HepG2 (cell line): ENCODE measurements at regions not wholly inside any gene's neighbourhood (a gene's known extent, or its start where the extent isn't known, plus 50 kb on each side); places are given as distances from the start of the nearest gene placed in this dataset.

ENCODE experiments used
- ATAC-seq: fragments of 200-7000 bp; cut with Tn5 transposase; 3 replicates; pipeline ENCODE4 v1.9.1; 2020; ENCODE audit warnings: mild to moderate bottlenecking, moderate library complexity
- BruUV-seq: library from RNA; stranded (reverse); fragments of 400-500 nt; replicated peaks from 2 replicates; lab custom pipeline; 2021; lab: Mats Ljungman, UMichigan
- CTCF ChIA-PET: fragments of 300-600 bp; formaldehyde crosslinking; extraction: SDS; loops from one replicate; lab custom pipeline; 2021; ENCODE audit warnings: low total read pairs, inconsistent platforms, low intra/inter-chr PET ratio; lab: Yijun Ruan, JAX
- POLR2A ChIA-PET: fragments of 350-600 bp; sonication (Branson Sonifier 250); formaldehyde crosslinking; loops from one replicate; lab custom pipeline; 2020; ENCODE audit warnings: antibody characterized with exemption, inconsistent platforms; lab: Yijun Ruan, JAX
- DNase-seq: peaks from one replicate; pipeline ENCODE4 v3.0.0-alpha.2; 2015; ENCODE audit warnings: low spot score
- FAIRE-seq: peaks from 3 replicates; lab custom pipeline; 2011; peaks lifted over from hg19 to GRCh38; lab: Jason Lieb, UNC
- H2AFZ ChIP-seq: one replicate; pipeline ENCODE4 v1.6.1; 2011; ENCODE audit warnings: low read length, inconsistent platforms
- H3K27ac ChIP-seq: fragments of 300-600 bp; 3 replicates; pipeline ENCODE4 v1.8.0; 2011; ENCODE audit warnings: mixed run types, mild to moderate bottlenecking, mixed read lengths, low read length, inconsistent platforms; ENCODE audit not compliant: insufficient read depth; ENCODE audit errors: extremely low read length
- H3K27me3 ChIP-seq, 2 experiments: fragments of 200-600 bp in 1 of 2; 2 replicates in 1 of 2; 3 replicates in 1 of 2; pipeline versions ENCODE4 v1.6.0 to v1.8.0; 2011; ENCODE audit warnings: low read length in 2 of 2, mild to moderate bottlenecking in 2 of 2, moderate library complexity in 2 of 2, inconsistent platforms in 1 of 2; ENCODE audit not compliant: insufficient read depth in 2 of 2, control insufficient read depth in 1 of 2
- H3K36me3 ChIP-seq, 2 experiments: fragments of 200-600 bp in 1 of 2; replicated peaks in 1 of 2; 2 replicates in 1 of 2; 3 replicates in 1 of 2; pipeline versions ENCODE4 v1.5.1 to v1.8.0; 2011; ENCODE audit warnings: low read length in 2 of 2, inconsistent platforms in 1 of 2; ENCODE audit not compliant: insufficient read depth in 2 of 2, control insufficient read depth in 1 of 2
- H3K4me1 ChIP-seq: 2 replicates; pipeline ENCODE4 v1.5.1; 2012; ENCODE audit warnings: low read length, inconsistent platforms; ENCODE audit not compliant: insufficient read depth
- H3K4me2 ChIP-seq: 2 replicates; pipeline ENCODE4 v1.6.0; 2011; ENCODE audit warnings: low read depth, low read length, inconsistent platforms
- H3K4me3 ChIP-seq, 3 experiments: fragments of 200-600 bp in 1 of 3; sonication (generic), shearing (Covaris generic) in 1 of 3; replicated peaks in 1 of 3; 2 replicates each; pipeline ENCODE4 v1.5.1; 2011 to 2016; ENCODE audit warnings: low read length in 3 of 3, inconsistent platforms in 2 of 3, low read depth in 2 of 3, mild to moderate bottlenecking in 2 of 3, control low read depth in 1 of 3, mixed read lengths in 1 of 3; ENCODE audit not compliant: insufficient read depth in 1 of 3
- H3K79me2 ChIP-seq: one replicate; pipeline ENCODE4 v1.6.1; 2011; ENCODE audit warnings: low read length, inconsistent platforms; ENCODE audit not compliant: insufficient read depth
- H3K9ac ChIP-seq: 2 replicates; pipeline ENCODE4 v1.6.0; 2011; ENCODE audit warnings: mild to moderate bottlenecking, low read depth, low read length, inconsistent platforms; ENCODE audit not compliant: insufficient read depth
- H3K9me3 ChIP-seq: 2 replicates; pipeline ENCODE4 v1.5.1; 2012; ENCODE audit warnings: mild to moderate bottlenecking, low read length
- H4K20me1 ChIP-seq: 2 replicates; pipeline ENCODE4 v1.6.0; 2011; ENCODE audit warnings: inconsistent platforms, mild to moderate bottlenecking, low read length, moderate library complexity; ENCODE audit not compliant: insufficient read depth
- GMEB1 ChIP-seq: sonication (generic); formaldehyde crosslinking; IDR thresholded peaks from 2 replicates; pipeline ENCODE4 v1.5.1; 2020; ENCODE audit warnings: missing genetic modification reagents, mild to moderate bottlenecking, borderline replicate concordance
- GMEB2 ChIP-seq: IDR thresholded peaks from 2 replicates; pipeline ENCODE4 v1.6.1; 2016; ENCODE audit warnings: missing biosample characterization, missing genetic modification reagents, low read depth
- HNF1B ChIP-seq: sonication (generic); formaldehyde crosslinking; IDR thresholded peaks from 2 replicates; pipeline ENCODE4 v1.5.1; 2020; ENCODE audit warnings: mild to moderate bottlenecking, moderate library complexity, missing genetic modification reagents
- KDM6A ChIP-seq: IDR thresholded peaks from 2 replicates; pipeline ENCODE4 v1.6.1; 2016; ENCODE audit warnings: low read depth
- NCOR1 ChIP-seq: fragments of 200-600 bp; sonication (generic); IDR thresholded peaks from 2 replicates; pipeline ENCODE4 v1.7.0; 2017; ENCODE audit warnings: antibody characterized with exemption, low read length, borderline replicate concordance
- SNAI1 ChIP-seq: sonication (generic); formaldehyde crosslinking; IDR thresholded peaks from 2 replicates; pipeline ENCODE4 v1.5.0; 2020; ENCODE audit warnings: mild to moderate bottlenecking, missing genetic modification reagents, borderline replicate concordance
- THRA ChIP-seq: sonication (generic); formaldehyde crosslinking; IDR thresholded peaks from 2 replicates; pipeline ENCODE4 v1.4.0; 2020; ENCODE audit warnings: missing genetic modification reagents, borderline replicate concordance
- ZMAT5 ChIP-seq: sonication (generic); formaldehyde crosslinking; IDR thresholded peaks from 2 replicates; pipeline ENCODE4 v1.5.0; 2020; ENCODE audit warnings: mild to moderate bottlenecking, low read depth, missing genetic modification reagents, borderline replicate concordance
- ZNF337 ChIP-seq: sonication (generic); formaldehyde crosslinking; IDR thresholded peaks from 2 replicates; pipeline ENCODE4 v1.5.1; 2020; ENCODE audit warnings: missing genetic modification reagents, low read depth, mild to moderate bottlenecking, borderline replicate concordance
- ZNF33A ChIP-seq: sonication (generic); formaldehyde crosslinking; IDR thresholded peaks from 2 replicates; pipeline ENCODE4 v1.5.1; 2020; ENCODE audit warnings: missing genetic modification reagents, mild to moderate bottlenecking, moderate library complexity, borderline replicate concordance
- ZNF646 ChIP-seq: sonication (generic); formaldehyde crosslinking; IDR thresholded peaks from 2 replicates; pipeline ENCODE4 v1.9.0; 2021; ENCODE audit warnings: mild to moderate bottlenecking, missing genetic modification reagents
- WGBS: methylation state at CpG from one replicate; pipeline ENCODE4 v1.1.6; 2017; ENCODE audit warnings: low lambda C conversion rate; 5-methylcytosine and 5-hydroxymethylcytosine counted together
- in situ Hi-C: cut with HindIII; loops from 2 replicates; pipeline ENCODE4 v1.10.0; 2017; ENCODE audit warnings: low pct_unique_long_range_greater_than_20kb; ENCODE audit not compliant: extremely low pct_ligation_motif_present
- intact Hi-C: fragments of 100-400 bp; cut with micrococcal nuclease; formaldehyde crosslinking; loops from one replicate; pipeline ENCODE4 v1.10.0; 2022; ENCODE audit not compliant: unreplicated experiment

- ATAC-seq (no peak), DNase-seq (no peak), FAIRE-seq (no peak)
- H3K36me3 ChIP-seq: no peaks in the 10 kb centered on the region
- no peak overlapping the region for H3K9ac ChIP-seq
- H3K4me3 ChIP-seq: no peak overlapping the region
- no TSS peak for BruUV-seq
- no peak overlapping the region for H3K4me2 ChIP-seq
- CTCF ChIA-PET: no interaction called here
- 50% methylated on average over 2 of the region's 2 CpGs for WGBS
- no peaks in the 10 kb centered on the region for H3K79me2 ChIP-seq
- no peaks in the 10 kb centered on the region for H4K20me1 ChIP-seq
- 0 out of 5 replicates have a peak, but pooled peaks cover 0 to 2% of the 10 kb centered on the region in 2 experiments for H3K27me3 ChIP-seq
- H3K9me3 ChIP-seq: no peaks in the 10 kb centered on the region
- intact Hi-C loops (no loop called here), in situ Hi-C loops (no loop called here)
- H3K4me1 ChIP-seq: no peaks in the 10 kb centered on the region
- no peak overlapping the region for H3K27ac ChIP-seq
- POLR2A ChIA-PET: no interaction called here
- no peak overlapping the region for H2AFZ ChIP-seq
- TF ChIP-seq THRA (CRISPR knock-in tag): no peak
- TF ChIP-seq GMEB2 (CRISPR knock-in tag): no peak
- no peak for TF ChIP-seq GMEB1 (CRISPR knock-in tag)
- TF ChIP-seq HNF1B (CRISPR knock-in tag): no peak
- TF ChIP-seq SNAI1 (CRISPR knock-in tag): no peak
- no peak for TF ChIP-seq ZNF646
- no peak for TF ChIP-seq ZNF337 (CRISPR knock-in tag)
- TF ChIP-seq KDM6A: no peak
- no peak for TF ChIP-seq ZNF33A (CRISPR knock-in tag)
- no peak for TF ChIP-seq NCOR1
- TF ChIP-seq ZMAT5: no peak
These were observed 365.7 kb downstream of the GXYLT1 start for GRCh38 chr12:41778934-41779333.
